Brain microvascular endothelial cell (primary cell): ENCODE measurements at regions not wholly inside any gene's neighbourhood (a gene's known extent, or its start where the extent isn't known, plus 50 kb on each side); places are given as distances from the start of the nearest gene placed in this dataset.

Experiments used
- DNase-seq: peaks from one replicate; pipeline ENCODE4 v3.0.0-alpha.2; 2020
- H3K27ac ChIP-seq: fragments of 250-450 bp; sonication (Bioruptor Pico); 2 replicates; pipeline ENCODE4 v1.5.1; 2020; ENCODE audit warnings: mild to moderate bottlenecking, moderate library complexity
- H3K27me3 ChIP-seq: fragments of 250-450 bp; sonication (Bioruptor Pico); replicated peaks from 2 replicates; pipeline ENCODE4 v1.5.1; 2020; ENCODE audit warnings: mild to moderate bottlenecking
- H3K36me3 ChIP-seq: fragments of 250-450 bp; sonication (Bioruptor Pico); replicated peaks from 2 replicates; pipeline ENCODE4 v1.5.1; 2020; ENCODE audit warnings: mild to moderate bottlenecking
- H3K4me3 ChIP-seq: 2 replicates; pipeline ENCODE4 v1.5.1; 2011; ENCODE audit warnings: low read depth, mild to moderate bottlenecking, control low read depth, low read length, moderate library complexity
- CTCF ChIP-seq: IDR thresholded peaks from 2 replicates; pipeline ENCODE4 v1.5.1; 2011; ENCODE audit warnings: low read depth, mild to moderate bottlenecking, moderate library complexity, low read length, control low read depth, inconsistent platforms; ENCODE audit errors: missing control alignments
- in situ Hi-C: cut with HindIII; loops from 2 replicates; pipeline ENCODE4 v1.10.0; 2017; ENCODE audit warnings: low sequenced_read_pairs, low pct_ligation_motif_present

- in situ Hi-C loops: no loop called here
- Histone ChIP-seq H3K36me3 (no peaks in the 10 kb centered on the region), H3K27ac (no peak overlapping the region), H3K4me3 (no peak overlapping the region), H3K27me3 (no peaks in the 10 kb centered on the region)
- DNase-seq: no peak
- TF ChIP-seq CTCF: no peak
Measured at GRCh38 chr7:145774777-145775176, 341.8 kb upstream of the CNTNAP2 start.

GRCh38 chr7:145753004-145753403, 363.6 kb upstream of the CNTNAP2 start:
- Histone ChIP-seq H3K36me3 (no peaks in the 10 kb centered on the region), H3K27me3 (no peaks in the 10 kb centered on the region), H3K4me3 (no peak overlapping the region), H3K27ac (no peak overlapping the region)
- no peak for TF ChIP-seq CTCF
- no peak for DNase-seq
- in situ Hi-C loops: no loop called here

GRCh38 chr7:145737617-145738016, 379.0 kb upstream of the CNTNAP2 start:
- H3K27me3 ChIP-seq: no peaks in the 10 kb centered on the region
- in situ Hi-C loops: no loop called here
- H3K4me3 ChIP-seq: no peak overlapping the region

GRCh38 chr7:145735061-145735460, 381.5 kb upstream of the CNTNAP2 start:
- no peaks in the 10 kb centered on the region for H3K36me3 ChIP-seq

More at GRCh38 chr7:145737617-145738016, 379.0 kb upstream of the CNTNAP2 start:
- Histone ChIP-seq H3K27ac (no peak overlapping the region), H3K36me3 (no peaks in the 10 kb centered on the region)
- no peak for TF ChIP-seq CTCF
- DNase-seq: no peak

GRCh38 chr7:145732521-145732920, 384.1 kb upstream of the CNTNAP2 start:
- no peaks in the 10 kb centered on the region for H3K36me3 ChIP-seq
- no peaks in the 10 kb centered on the region for H3K27me3 ChIP-seq
- in situ Hi-C loops: no loop called here
- no peak overlapping the region for H3K4me3 ChIP-seq
- no peak for TF ChIP-seq CTCF
- H3K27ac ChIP-seq: no peak overlapping the region
- no peak for DNase-seq

More at GRCh38 chr7:145735061-145735460, 381.5 kb upstream of the CNTNAP2 start:
- H3K27me3 ChIP-seq: no peaks in the 10 kb centered on the region
- H3K4me3 ChIP-seq: no peak overlapping the region
- in situ Hi-C loops: no loop called here
- H3K27ac ChIP-seq: no peak overlapping the region
- no peak for DNase-seq
- TF ChIP-seq CTCF: no peak

- DNase-seq: no peak
- in situ Hi-C loops: no loop called here
- Histone ChIP-seq H3K36me3 (no peaks in the 10 kb centered on the region), H3K27ac (no peak overlapping the region), H3K27me3 (no peaks in the 10 kb centered on the region), H3K4me3 (no peak overlapping the region)
- no peak for TF ChIP-seq CTCF
Measured at GRCh38 chr7:145729691-145730090, 386.9 kb upstream of the CNTNAP2 start.
